OCI-LY7 (cell line): ENCODE measurements at regions not wholly inside any gene's neighbourhood (a gene's known extent, or its start where the extent isn't known, plus 50 kb on each side); places are given as distances from the start of the nearest gene placed in this dataset.

Experiments
- CTCF ChIP-seq: fragments of 200-600 bp; sonication (generic); conservative IDR thresholded peaks from 2 replicates; pipeline ENCODE4 v1.5.1; 2014; ENCODE audit warnings: mild to moderate bottlenecking, antibody characterized with exemption, low read length, moderate library complexity, mixed read lengths
- EZH2phosphoT487 ChIP-seq: fragments of 200-600 bp; sonication (generic); IDR thresholded peaks from 2 replicates; pipeline ENCODE4 v1.6.1; 2018; ENCODE audit warnings: low read depth, borderline replicate concordance, mild to moderate bottlenecking, mixed run types, antibody characterized with exemption, low read length, moderate library complexity, mixed read lengths

- TF ChIP-seq CTCF (no peak), EZH2phosphoT487 (no peak)
Measured at GRCh38 chr3:16784973-16785372, 99.8 kb upstream of the PLCL2 start.
